Naive B cell (primary cell): ENCODE measurements at regions not wholly inside any gene's neighbourhood (a gene's known extent, or its start where the extent isn't known, plus 50 kb on each side); places are given as distances from the start of the nearest gene placed in this dataset.
A peak's percentile ranks its signal among the peaks of the same experiment; 100 is the strongest.

Source experiments
- ATAC-seq, 2 donors: fragments of 150-1000 bp; cut with Tn5 transposase; 2 replicates each; pipeline ENCODE4 v1.10.0; 2021; ENCODE audit warnings: low read depth in 2 of 2, mild to moderate bottlenecking in 2 of 2, moderate library complexity in 2 of 2
- DNase-seq: peaks from one replicate; pipeline ENCODE4 v3.0.0; 2022
- H3K27ac Mint-ChIP-seq, 6 donors: one replicate each; pipeline ENCODE4 v1.8.0; 2020 to 2022; ENCODE audit warnings: mild to moderate bottlenecking in 6 of 6, mixed read lengths in 6 of 6, moderate library complexity in 5 of 6, inconsistent platforms in 2 of 6
- H3K27me3 Mint-ChIP-seq, 3 donors: one replicate each; pipeline ENCODE4 v1.8.0; 2021 to 2022; ENCODE audit warnings: mixed read lengths in 3 of 3, mild to moderate bottlenecking in 1 of 3
- H3K36me3 Mint-ChIP-seq, 2 donors: one replicate each; pipeline ENCODE4 v1.8.0; 2020 to 2022; ENCODE audit warnings: mixed read lengths in 2 of 2, inconsistent platforms in 1 of 2, mild to moderate bottlenecking in 1 of 2
- H3K4me1 Mint-ChIP-seq, 3 donors: one replicate each; pipeline ENCODE4 v1.8.0; 2020 to 2022; ENCODE audit warnings: mixed read lengths in 3 of 3, inconsistent platforms in 1 of 3, mild to moderate bottlenecking in 1 of 3, moderate library complexity in 1 of 3
- H3K4me3 Mint-ChIP-seq, 8 donors: one replicate each; pipeline ENCODE4 v1.8.0; 2020 to 2022; ENCODE audit warnings: mild to moderate bottlenecking in 8 of 8, mixed read lengths in 8 of 8, moderate library complexity in 8 of 8, inconsistent platforms in 2 of 8
- H3K9me3 Mint-ChIP-seq, 7 donors: one replicate each; pipeline ENCODE4 v1.8.0; 2020 to 2022; ENCODE audit warnings: mixed read lengths in 7 of 7, mild to moderate bottlenecking in 5 of 7, inconsistent platforms in 2 of 7, moderate library complexity in 1 of 7

DNA sequence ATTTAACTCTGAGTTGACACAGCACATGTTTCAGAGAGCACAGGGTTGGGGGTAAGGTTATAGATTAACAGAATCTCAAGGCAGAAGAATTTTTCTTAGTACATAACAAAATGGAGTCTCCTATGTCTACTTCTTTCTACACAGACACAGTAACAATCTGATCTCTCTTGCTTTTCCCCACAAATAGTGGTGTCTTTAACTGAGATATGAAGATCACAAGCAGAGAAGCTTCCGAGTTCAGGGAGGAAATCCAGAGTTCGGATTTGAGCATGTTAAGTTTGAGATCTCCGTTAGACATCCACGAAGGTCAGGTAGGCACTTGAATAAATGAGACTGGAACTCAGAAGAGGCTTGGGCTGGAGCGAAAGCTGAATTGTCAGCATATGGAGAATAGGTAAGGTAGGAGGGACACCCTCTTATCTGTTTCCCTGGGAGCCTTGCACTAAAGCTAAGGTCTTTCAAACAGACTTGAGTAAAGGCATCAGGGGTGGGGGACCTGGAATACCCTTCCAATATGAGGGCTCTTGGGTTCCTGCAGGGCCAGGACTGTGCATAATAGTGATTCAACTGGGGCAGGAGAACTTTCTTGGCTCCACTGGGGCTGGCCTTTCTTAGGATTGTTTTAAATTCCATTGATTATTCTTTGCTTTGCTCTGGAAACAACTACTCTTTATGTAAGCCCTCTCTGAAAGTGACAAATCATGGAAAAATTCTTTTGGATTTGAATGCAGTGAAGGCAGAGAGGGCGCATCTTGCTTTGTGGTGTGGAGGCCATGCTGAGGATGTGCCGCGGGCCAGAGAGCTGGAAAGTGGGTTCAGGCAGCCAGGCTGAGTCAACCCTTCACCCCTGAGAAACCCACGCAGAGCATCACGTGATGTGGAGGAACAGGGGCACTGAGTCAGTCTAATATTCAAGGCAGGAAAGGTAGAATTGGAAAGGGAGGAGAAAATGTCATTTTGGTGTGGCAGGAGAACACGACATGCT lies 62.7 kb upstream of the AMPD3 start:
- H3K4me1 Mint-ChIP-seq, result peaks cover 0 to 4% (median 0%) of the 10 kb centered on the region in 3 donors
- no peak for ATAC-seq

GRCh38 chr11:10394229-10395101 lies 60.6 kb upstream of the AMPD3 start:
- no peak overlapping the region for H3K27ac Mint-ChIP-seq
- H3K4me3 Mint-ChIP-seq, result no peak overlapping the region
- H3K36me3 Mint-ChIP-seq, result no peaks in the 10 kb centered on the region
- ATAC-seq (no peak), DNase-seq (no peak)
- peaks cover 25 to 62% (median 51%) of the 10 kb centered on the region in 3 donors for H3K27me3 Mint-ChIP-seq
- H3K9me3 Mint-ChIP-seq, result no peaks in the 10 kb centered on the region
- H3K4me1 Mint-ChIP-seq, result peaks cover 0 to 5% (median 4%) of the 10 kb centered on the region in 3 donors

More for the DNA sequence above, 62.7 kb upstream of the AMPD3 start:
- no peak overlapping the region for H3K4me3 Mint-ChIP-seq
- peaks cover 25 to 65% (median 56%) of the 10 kb centered on the region in 3 donors for H3K27me3 Mint-ChIP-seq
- H3K36me3 Mint-ChIP-seq, result no peaks in the 10 kb centered on the region
- H3K9me3 Mint-ChIP-seq, result no peaks in the 10 kb centered on the region
- no peak for DNase-seq
- peak overlapping the region in 1 of 6 donors; percentile 31 for H3K27ac Mint-ChIP-seq

DNA sequence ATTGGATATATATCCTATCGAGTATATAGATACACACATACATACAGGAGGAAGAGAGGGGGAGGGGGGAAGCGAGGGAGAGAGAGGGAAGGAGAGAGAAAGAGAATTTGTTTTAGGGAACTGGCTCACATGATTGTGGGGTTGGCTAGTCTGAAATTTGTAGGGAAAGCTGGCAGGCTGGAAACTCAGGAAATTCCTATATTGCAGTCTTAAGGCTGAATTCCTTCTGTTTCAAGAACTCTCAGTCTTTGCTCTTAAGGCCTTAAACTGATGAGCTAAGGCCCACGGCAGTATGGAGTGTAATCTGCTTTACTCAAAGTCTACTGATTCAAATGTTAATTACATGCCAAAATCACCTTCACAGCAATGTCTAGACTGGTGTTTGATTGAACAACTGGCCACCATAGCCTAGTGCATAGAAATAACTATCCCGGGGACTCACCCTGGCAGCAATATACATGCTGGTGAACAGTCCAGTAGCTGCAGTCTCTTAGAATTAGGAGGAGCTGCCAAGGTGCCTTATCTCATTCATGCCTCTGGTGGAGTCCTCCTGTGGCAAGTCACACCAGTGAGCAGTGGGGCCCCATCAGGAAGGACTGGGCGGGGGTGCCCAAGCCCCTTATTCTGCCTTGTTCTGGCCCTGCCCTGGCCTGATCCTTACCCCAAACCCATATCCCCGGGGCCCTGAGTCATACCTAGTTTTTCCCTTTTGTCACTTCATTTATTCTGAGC lies 59.7 kb upstream of the AMPD3 start:
- Mint-ChIP-seq H3K9me3 (no peaks in the 10 kb centered on the region), H3K4me1 (peaks cover 0 to 5% (median 4%) of the 10 kb centered on the region in 3 donors), H3K36me3 (no peaks in the 10 kb centered on the region), H3K27me3 (peaks cover 22 to 53% (median 43%) of the 10 kb centered on the region in 3 donors), H3K4me3 (no peak overlapping the region), H3K27ac (no peak overlapping the region)
- ATAC-seq (no peak), DNase-seq (no peak)

DNA sequence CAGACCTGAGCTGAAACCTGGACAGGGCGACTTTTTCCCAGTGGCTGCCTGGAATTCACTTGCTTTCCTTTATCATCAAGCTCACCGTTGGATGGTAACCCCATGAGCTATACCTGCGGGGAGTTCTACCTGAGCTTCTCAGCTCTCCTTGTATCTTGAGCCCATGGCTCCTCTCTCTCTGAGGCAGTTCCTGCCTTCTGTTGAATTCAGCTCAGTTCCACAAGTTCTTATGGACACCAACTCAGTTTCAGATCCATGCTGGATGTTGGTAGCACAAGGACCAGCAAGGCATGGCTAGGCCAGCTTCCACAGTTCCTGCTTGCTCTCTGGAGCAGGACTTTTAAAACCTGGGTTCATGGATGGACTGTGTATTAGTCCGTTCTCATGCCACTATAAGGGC lies 58.3 kb upstream of the AMPD3 start:
- no peaks in the 10 kb centered on the region for H3K9me3 Mint-ChIP-seq
- no peak overlapping the region for H3K4me3 Mint-ChIP-seq
- no peak for DNase-seq
- H3K36me3 Mint-ChIP-seq, result no peaks in the 10 kb centered on the region
- peaks cover 14 to 43% (median 33%) of the 10 kb centered on the region in 3 donors for H3K27me3 Mint-ChIP-seq
- no peak for ATAC-seq
- no peak overlapping the region for H3K27ac Mint-ChIP-seq
- peaks cover 4 to 5% (median 5%) of the 10 kb centered on the region in 3 donors for H3K4me1 Mint-ChIP-seq

- no peak overlapping the region for H3K4me3 Mint-ChIP-seq
- H3K9me3 Mint-ChIP-seq, result no peaks in the 10 kb centered on the region
- H3K27me3 Mint-ChIP-seq, result peaks cover 14 to 39% (median 33%) of the 10 kb centered on the region in 3 donors
- H3K4me1 Mint-ChIP-seq, result peaks cover 4 to 5% (median 5%) of the 10 kb centered on the region in 3 donors
- no peaks in the 10 kb centered on the region for H3K36me3 Mint-ChIP-seq
- H3K27ac Mint-ChIP-seq, result peak overlapping the region in 3 of 6 donors; percentile 14 to 22 (median 17)
- DNase-seq, result no peak
- no peak for ATAC-seq
Observed at GRCh38 chr11:10397226-10397987, 57.7 kb upstream of the AMPD3 start.

GRCh38 chr11:10398525-10398924 lies 56.5 kb upstream of the AMPD3 start:
- ATAC-seq, result peak in 1 of 2 donors; percentile 32
- no peak for DNase-seq
- Mint-ChIP-seq H3K9me3 (no peaks in the 10 kb centered on the region), H3K4me1 (peaks cover under 1 to 5% (median 5%) of the 10 kb centered on the region in 3 donors), H3K36me3 (no peaks in the 10 kb centered on the region), H3K27ac (peak overlapping the region in 2 of 6 donors; percentile 25 to 73), H3K27me3 (peaks cover 12 to 28% (median 22%) of the 10 kb centered on the region in 3 donors), H3K4me3 (no peak overlapping the region)

DNA sequence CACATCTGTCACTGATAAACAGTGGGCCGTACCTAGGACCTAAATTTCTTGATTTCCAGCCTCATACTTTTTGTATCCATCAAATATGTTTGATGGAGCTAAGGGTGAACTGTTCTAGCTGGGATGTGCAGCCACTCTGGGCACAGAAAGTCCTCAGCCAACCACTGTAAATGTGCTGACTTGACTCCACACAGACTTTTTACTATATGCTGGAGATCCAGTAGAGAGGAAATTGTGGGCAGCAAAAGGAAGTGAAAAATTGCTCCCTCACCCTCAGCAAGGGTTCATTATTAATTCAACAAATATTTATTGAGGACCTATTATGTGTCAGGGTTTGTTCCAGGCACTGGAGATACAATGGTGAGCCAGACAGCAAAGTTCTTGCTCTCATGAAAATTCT lies 54.2 kb upstream of the AMPD3 start:
- Mint-ChIP-seq H3K4me3 (no peak overlapping the region), H3K36me3 (no peaks in the 10 kb centered on the region), H3K9me3 (no peaks in the 10 kb centered on the region), H3K27me3 (peaks cover 2 to 24% (median 12%) of the 10 kb centered on the region in 3 donors), H3K27ac (peak overlapping the region in 1 of 6 donors; percentile 64), H3K4me1 (peaks cover 0 to 7% (median 6%) of the 10 kb centered on the region in 3 donors)
- ATAC-seq, result no peak
- no peak for DNase-seq

DNA sequence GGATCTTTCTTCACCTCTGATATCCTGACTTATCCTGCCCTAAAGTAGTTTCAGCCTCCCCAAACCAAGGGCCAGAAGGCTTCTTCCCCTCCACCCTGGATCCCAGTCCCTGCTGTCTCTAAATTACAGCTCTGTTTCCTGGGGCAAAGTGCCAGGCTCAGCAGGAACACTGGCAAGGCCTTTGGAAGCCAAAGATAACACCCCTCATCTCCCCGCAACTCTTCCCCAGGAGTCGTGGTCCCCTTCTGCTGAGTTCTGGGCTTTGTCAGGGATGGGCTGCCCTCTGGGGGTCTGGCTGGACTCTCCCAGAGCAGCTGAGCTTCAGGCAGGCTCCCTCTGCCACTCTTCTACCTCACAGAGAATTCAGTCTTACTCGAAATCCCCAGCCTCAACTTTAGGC lies 53.8 kb upstream of the AMPD3 start:
- ATAC-seq (no peak), DNase-seq (no peak)
- H3K4me3 Mint-ChIP-seq, result peak overlapping the region in 1 of 8 donors; percentile 57
- no peaks in the 10 kb centered on the region for H3K9me3 Mint-ChIP-seq
- peaks cover 0 to 10% (median 9%) of the 10 kb centered on the region in 3 donors for H3K4me1 Mint-ChIP-seq
- peak overlapping the region in 1 of 6 donors; percentile 62 for H3K27ac Mint-ChIP-seq
- no peaks in the 10 kb centered on the region for H3K36me3 Mint-ChIP-seq
- H3K27me3 Mint-ChIP-seq, result peaks cover 0 to 20% (median 9%) of the 10 kb centered on the region in 3 donors

DNA sequence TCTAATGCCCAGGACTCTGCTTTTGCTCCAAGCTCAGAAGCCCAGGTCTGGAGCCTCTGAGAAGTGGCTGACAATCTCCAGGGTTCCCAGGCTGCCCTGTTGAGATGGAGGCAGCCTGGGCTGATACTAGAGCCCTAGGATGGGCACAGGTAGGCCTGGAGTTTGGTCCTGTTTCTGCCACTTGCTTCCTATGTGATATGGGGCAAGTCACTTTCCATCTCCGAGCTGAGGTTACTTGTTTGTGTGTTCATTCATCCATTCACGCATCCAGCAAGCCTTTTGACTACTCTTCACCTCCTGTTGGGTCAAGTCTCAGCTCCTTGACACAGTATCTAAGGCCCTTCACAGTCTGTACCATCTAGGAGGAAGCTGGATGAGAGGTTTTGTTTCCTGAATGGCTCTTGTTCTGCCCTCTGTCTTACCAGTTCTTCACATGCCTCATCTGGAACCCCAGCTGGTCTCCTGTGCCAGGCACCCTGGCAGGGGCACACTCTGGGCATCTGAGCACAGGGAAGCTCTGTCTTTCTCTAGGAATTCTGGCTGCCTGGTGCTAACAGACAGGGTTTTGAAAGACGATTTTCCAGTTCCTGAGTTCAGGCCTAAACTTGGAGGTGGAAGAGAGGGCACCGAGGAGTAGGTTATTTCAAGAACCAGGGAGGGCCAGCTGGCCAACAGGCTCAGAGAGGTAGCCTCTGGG lies 53.2 kb upstream of the AMPD3 start:
- no peaks in the 10 kb centered on the region for H3K36me3 Mint-ChIP-seq
- peaks cover 0 to 15% (median 9%) of the 10 kb centered on the region in 3 donors for H3K27me3 Mint-ChIP-seq
- DNase-seq, result no peak
- ATAC-seq, result no peak
- peak overlapping the region in 1 of 6 donors; percentile 62 for H3K27ac Mint-ChIP-seq
- peaks cover 0 to 11% (median 9%) of the 10 kb centered on the region in 3 donors for H3K4me1 Mint-ChIP-seq
- no peak overlapping the region for H3K4me3 Mint-ChIP-seq
- no peaks in the 10 kb centered on the region for H3K9me3 Mint-ChIP-seq
